Chondrocyte (in vitro differentiated cells): ENCODE measurements at regions not wholly inside any gene's neighbourhood (a gene's known extent, or its start where the extent isn't known, plus 50 kb on each side); places are given as distances from the start of the nearest gene placed in this dataset.
"Not testable (repeated sequence)": the region's sequence is repeated elsewhere in the genome, so short reads cannot be mapped to it uniquely, and the experiment has no call there.

Source experiments
- DNase-seq: peaks from one replicate; pipeline ENCODE4 v3.0.0; 2021; ENCODE audit warnings: mixed read lengths, low spot score
- H3K27ac Mint-ChIP-seq: one replicate; pipeline ENCODE4 v1.8.0; 2021; ENCODE audit warnings: mild to moderate bottlenecking, moderate library complexity, mixed read lengths; ENCODE audit not compliant: unreplicated experiment
- H3K27me3 Mint-ChIP-seq: 2 replicates; pipeline ENCODE4 v1.8.0; 2021; ENCODE audit warnings: low read depth, mixed read lengths
- H3K36me3 Mint-ChIP-seq: 2 replicates; pipeline ENCODE4 v1.8.0; 2021; ENCODE audit warnings: low read depth, mixed read lengths
- H3K4me1 Mint-ChIP-seq: 2 replicates; pipeline ENCODE4 v1.8.0; 2021; ENCODE audit warnings: low read depth, mild to moderate bottlenecking, mixed read lengths
- H3K4me3 Mint-ChIP-seq: one replicate; pipeline ENCODE4 v1.8.0; 2021; ENCODE audit warnings: mild to moderate bottlenecking, moderate library complexity, mixed read lengths; ENCODE audit not compliant: unreplicated experiment
- H3K9me3 Mint-ChIP-seq: 2 replicates; pipeline ENCODE4 v1.8.0; 2021; ENCODE audit warnings: low read depth, mixed read lengths
- TF ChIP-seq, protein P1 (sequence below): fragments of 200-600 bp; sonication (generic); IDR thresholded peaks from 2 replicates; pipeline ENCODE4 v1.5.0; 2021; ENCODE audit warnings: antibody characterized with exemption, mild to moderate bottlenecking, moderate library complexity

DNA sequence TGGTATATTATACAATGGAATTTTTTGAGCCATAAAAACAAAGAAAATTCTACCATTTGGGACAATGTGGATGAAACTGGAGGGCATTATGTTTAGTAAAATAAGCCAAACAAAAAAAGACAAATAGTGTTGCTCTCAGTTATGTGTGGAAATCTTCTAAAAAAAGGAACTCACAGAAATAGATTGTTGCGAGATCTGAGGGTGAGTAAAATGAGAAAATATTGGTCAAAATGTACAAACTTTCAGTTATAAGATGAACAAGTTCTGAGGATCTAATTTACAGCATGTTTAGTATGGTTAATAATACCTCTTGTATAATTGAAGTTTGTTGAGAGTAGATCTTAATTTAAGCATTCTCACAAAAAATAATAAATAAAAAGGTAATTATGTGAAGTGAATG is 291.2 kb downstream of the KIF20B start:
- H3K4me3 Mint-ChIP-seq, result no peak overlapping the region
- TF ChIP-seq, protein P1, sequence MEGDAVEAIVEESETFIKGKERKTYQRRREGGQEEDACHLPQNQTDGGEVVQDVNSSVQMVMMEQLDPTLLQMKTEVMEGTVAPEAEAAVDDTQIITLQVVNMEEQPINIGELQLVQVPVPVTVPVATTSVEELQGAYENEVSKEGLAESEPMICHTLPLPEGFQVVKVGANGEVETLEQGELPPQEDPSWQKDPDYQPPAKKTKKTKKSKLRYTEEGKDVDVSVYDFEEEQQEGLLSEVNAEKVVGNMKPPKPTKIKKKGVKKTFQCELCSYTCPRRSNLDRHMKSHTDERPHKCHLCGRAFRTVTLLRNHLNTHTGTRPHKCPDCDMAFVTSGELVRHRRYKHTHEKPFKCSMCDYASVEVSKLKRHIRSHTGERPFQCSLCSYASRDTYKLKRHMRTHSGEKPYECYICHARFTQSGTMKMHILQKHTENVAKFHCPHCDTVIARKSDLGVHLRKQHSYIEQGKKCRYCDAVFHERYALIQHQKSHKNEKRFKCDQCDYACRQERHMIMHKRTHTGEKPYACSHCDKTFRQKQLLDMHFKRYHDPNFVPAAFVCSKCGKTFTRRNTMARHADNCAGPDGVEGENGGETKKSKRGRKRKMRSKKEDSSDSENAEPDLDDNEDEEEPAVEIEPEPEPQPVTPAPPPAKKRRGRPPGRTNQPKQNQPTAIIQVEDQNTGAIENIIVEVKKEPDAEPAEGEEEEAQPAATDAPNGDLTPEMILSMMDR, result no peak
- DNase-seq, result no peak
- peaks cover 12% of the 10 kb centered on the region for H3K9me3 Mint-ChIP-seq
- H3K4me1 Mint-ChIP-seq, result no peaks in the 10 kb centered on the region
- peaks cover 3% of the 10 kb centered on the region for H3K27me3 Mint-ChIP-seq
- no peaks in the 10 kb centered on the region for H3K36me3 Mint-ChIP-seq
- H3K27ac Mint-ChIP-seq, result no peak overlapping the region

DNA sequence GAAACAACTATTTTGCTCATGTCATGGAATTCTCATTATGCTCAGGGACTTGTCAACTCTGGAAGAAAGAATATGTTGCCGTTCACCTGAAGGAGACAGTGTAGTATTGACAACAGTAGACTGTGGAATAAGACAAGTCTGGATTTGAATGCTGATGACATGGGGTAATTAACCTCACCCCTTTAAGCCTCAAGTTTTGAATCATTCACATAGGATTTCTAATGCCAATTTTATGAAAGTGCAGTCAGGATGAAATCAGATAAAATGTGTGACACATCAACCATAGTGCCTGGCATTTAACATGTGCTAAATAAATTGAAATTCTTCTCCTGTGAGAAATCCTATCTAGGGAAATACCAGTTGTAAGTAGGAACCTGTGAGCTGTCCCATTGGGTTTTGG is 305.8 kb downstream of the KIF20B start:
- no peak overlapping the region for H3K4me3 Mint-ChIP-seq
- H3K27ac Mint-ChIP-seq, result no peak overlapping the region
- peaks cover 15% of the 10 kb centered on the region for H3K27me3 Mint-ChIP-seq
- H3K4me1 Mint-ChIP-seq, result no peaks in the 10 kb centered on the region
- peaks cover 7% of the 10 kb centered on the region for H3K9me3 Mint-ChIP-seq
- DNase-seq, result no peak
- TF ChIP-seq, protein P1, result no peak
- no peaks in the 10 kb centered on the region for H3K36me3 Mint-ChIP-seq

DNA sequence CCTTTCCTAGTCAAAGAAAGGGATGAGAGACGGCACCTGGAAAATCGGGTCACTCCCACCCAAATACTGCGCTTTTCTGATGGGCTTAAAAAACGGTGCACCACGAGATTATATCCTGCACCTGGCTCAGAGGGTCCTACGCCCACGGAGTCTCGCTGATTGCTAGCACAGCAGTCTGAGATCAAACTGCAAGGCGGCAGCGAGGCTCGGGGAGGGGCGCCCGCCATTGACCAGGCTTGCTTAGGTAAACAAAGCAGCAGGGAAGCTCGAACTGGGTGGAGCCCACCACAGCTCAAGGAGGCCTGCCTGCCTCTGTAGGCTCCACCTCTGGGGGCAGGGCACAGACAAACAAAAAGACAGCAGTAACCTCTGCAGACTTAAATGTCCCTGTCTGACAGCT is 309.9 kb downstream of the KIF20B start:
- H3K36me3 Mint-ChIP-seq, H3K27ac Mint-ChIP-seq, H3K4me3 Mint-ChIP-seq, H3K9me3 Mint-ChIP-seq, H3K4me1 Mint-ChIP-seq, DNase-seq: not testable (repeated sequence)
- peaks cover 11% of the 10 kb centered on the region for H3K27me3 Mint-ChIP-seq

DNA sequence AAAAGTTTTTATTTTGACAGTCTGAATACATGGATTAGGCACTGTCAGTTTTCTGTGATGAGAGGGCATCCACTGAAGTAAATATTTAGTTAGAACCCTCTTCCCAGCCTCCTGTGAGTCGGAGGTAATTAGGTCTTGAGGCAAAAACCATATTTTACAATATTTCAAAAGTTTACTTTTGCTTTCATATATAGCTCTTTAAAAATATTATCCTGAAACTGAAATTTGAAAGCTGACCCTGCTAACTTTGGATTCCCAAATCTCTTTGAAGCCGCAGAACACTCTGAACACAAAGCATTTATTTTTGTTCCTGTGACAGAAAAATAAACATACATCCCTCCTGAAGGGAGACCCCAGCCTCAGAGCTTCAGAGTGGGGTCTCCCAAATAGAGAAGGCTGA is 317.4 kb downstream of the KIF20B start:
- H3K27me3 Mint-ChIP-seq, result peaks cover 15% of the 10 kb centered on the region
- no peak for DNase-seq
- H3K27ac Mint-ChIP-seq, result no peak overlapping the region
- no peaks in the 10 kb centered on the region for H3K9me3 Mint-ChIP-seq
- H3K4me1 Mint-ChIP-seq, result no peaks in the 10 kb centered on the region
- no peaks in the 10 kb centered on the region for H3K36me3 Mint-ChIP-seq
- TF ChIP-seq, protein P1, result no peak
- H3K4me3 Mint-ChIP-seq, result no peak overlapping the region

DNA sequence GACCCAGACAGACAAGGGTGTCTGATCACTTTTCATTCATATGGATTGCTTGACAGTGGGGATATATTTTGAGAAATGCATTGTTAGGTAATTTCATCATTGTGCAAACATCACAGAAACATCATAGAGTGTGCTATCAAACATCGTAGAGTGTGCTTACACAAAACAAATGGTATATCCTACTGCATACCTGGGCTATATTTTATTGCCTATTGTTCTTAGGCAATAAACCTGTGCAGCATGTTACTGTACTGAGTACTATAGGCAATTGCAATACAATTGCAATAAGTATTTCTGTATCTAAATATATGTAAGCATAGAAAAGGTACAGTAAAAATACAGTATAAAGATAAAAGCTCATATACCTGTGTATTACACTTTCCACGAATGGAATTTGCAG is 319.1 kb downstream of the KIF20B start:
- Mint-ChIP-seq H3K27me3 (peaks cover 17% of the 10 kb centered on the region), H3K36me3 (no peaks in the 10 kb centered on the region), H3K27ac (no peak overlapping the region), H3K4me3 (no peak overlapping the region), H3K9me3 (no peaks in the 10 kb centered on the region), H3K4me1 (no peaks in the 10 kb centered on the region)
- TF ChIP-seq, protein P1, result no peak
- no peak for DNase-seq

DNA sequence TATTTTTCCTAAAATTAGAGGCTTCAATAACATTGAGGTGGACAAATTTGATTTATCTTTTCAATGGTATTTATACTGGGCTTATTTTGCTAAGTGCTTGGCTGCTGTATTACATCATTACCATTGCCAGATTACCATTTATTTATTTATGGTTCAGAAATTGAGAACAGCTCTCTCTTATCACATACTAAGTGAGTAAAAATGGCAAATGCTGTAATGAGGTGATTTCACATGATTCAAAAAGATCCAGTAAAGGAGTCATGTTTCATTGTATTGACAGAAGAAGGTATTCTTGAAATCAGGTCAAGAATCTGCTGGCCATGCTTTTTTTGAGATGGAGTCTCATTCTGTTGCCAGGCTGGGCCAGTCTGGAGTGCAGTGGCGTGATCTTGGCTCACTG is 322.6 kb downstream of the KIF20B start:
- no peak overlapping the region for H3K4me3 Mint-ChIP-seq
- TF ChIP-seq, protein P1, result no peak
- no peak overlapping the region for H3K27ac Mint-ChIP-seq
- H3K9me3 Mint-ChIP-seq, result no peaks in the 10 kb centered on the region
- no peak for DNase-seq
- no peaks in the 10 kb centered on the region for H3K4me1 Mint-ChIP-seq
- H3K27me3 Mint-ChIP-seq, result peaks cover 21% of the 10 kb centered on the region
- no peaks in the 10 kb centered on the region for H3K36me3 Mint-ChIP-seq
